HEK293T (cell line): ENCODE measurements at regions not wholly inside any gene's neighbourhood (a gene's known extent, or its start where the extent isn't known, plus 50 kb on each side); places are given as distances from the start of the nearest gene placed in this dataset.

Experiments
- ARNT ChIP-seq: fragments of 450-650 bp; IDR thresholded peaks from 2 replicates; pipeline ENCODE4 v1.6.1; 2017; ENCODE audit warnings: mild to moderate bottlenecking
- BHLHE40 ChIP-seq: fragments of 450-650 bp; IDR thresholded peaks from 2 replicates; pipeline ENCODE4 v1.6.1; 2016; ENCODE audit warnings: mild to moderate bottlenecking, moderate library complexity, borderline replicate concordance
- CTBP1 ChIP-seq: fragments of 450-650 bp; IDR thresholded peaks from 2 replicates; pipeline ENCODE4 v1.6.1; 2016; ENCODE audit warnings: borderline replicate concordance
- ELF4 ChIP-seq: fragments of 450-650 bp; IDR thresholded peaks from 2 replicates; pipeline ENCODE4 v1.6.1; 2017; ENCODE audit warnings: antibody characterized with exemption
- FOXA1 ChIP-seq: fragments of 450-650 bp; IDR thresholded peaks from 2 replicates; pipeline ENCODE4 v1.6.1; 2016; ENCODE audit warnings: mild to moderate bottlenecking
- FOXK2 ChIP-seq: fragments of 450-650 bp; IDR thresholded peaks from 2 replicates; pipeline ENCODE4 v1.6.1; 2016; ENCODE audit warnings: mild to moderate bottlenecking
- FOXM1 ChIP-seq: fragments of 450-650 bp; IDR thresholded peaks from 2 replicates; pipeline ENCODE4 v1.6.1; 2017; ENCODE audit warnings: mild to moderate bottlenecking, borderline replicate concordance
- L3MBTL2 ChIP-seq: fragments of 450-650 bp; conservative IDR thresholded peaks from 2 replicates; pipeline ENCODE4 v1.6.1; 2016; ENCODE audit warnings: mild to moderate bottlenecking
- PKNOX1 ChIP-seq: fragments of 450-650 bp; IDR thresholded peaks from 2 replicates; pipeline ENCODE4 v1.6.1; 2016
- SP1 ChIP-seq: fragments of 450-650 bp; IDR thresholded peaks from 2 replicates; pipeline ENCODE4 v1.6.1; 2017
- SUZ12 ChIP-seq: fragments of 450-650 bp; IDR thresholded peaks from 2 replicates; pipeline ENCODE4 v1.6.1; 2016; ENCODE audit warnings: mild to moderate bottlenecking
- TARDBP ChIP-seq: fragments of 450-650 bp; IDR thresholded peaks from 2 replicates; pipeline ENCODE4 v1.6.1; 2016

GRCh38 chr16:86643671-86644070 is 65.3 kb downstream of the FOXL1 start:
- TF ChIP-seq ELF4 (no peak), FOXM1 (no peak), CTBP1 (no peak), SUZ12 (no peak), TARDBP (no peak), FOXK2 (no peak), FOXA1 (no peak), SP1 (no peak), BHLHE40 (no peak), PKNOX1 (no peak), ARNT (no peak), L3MBTL2 (no peak)
